IMR-90 (cell line): ENCODE measurements at regions not wholly inside any gene's neighbourhood (a gene's known extent, or its start where the extent isn't known, plus 50 kb on each side); places are given as distances from the start of the nearest gene placed in this dataset.

Experiments used
- ATAC-seq: fragments of 200-7000 bp; cut with Tn5 transposase; 2 replicates; pipeline ENCODE4 v1.9.1; 2020; ENCODE audit warnings: low read depth, mild to moderate bottlenecking, moderate library complexity
- BruUV-seq: library from RNA; stranded (reverse); fragments of 400-500 nt; replicated peaks from 2 replicates; lab custom pipeline; 2021; lab: Mats Ljungman, UMichigan
- CTCF ChIA-PET: fragments of 300-600 bp; formaldehyde crosslinking; extraction: SDS; loops from one replicate; lab custom pipeline; 2021; ENCODE audit warnings: antibody characterized with exemption; lab: Yijun Ruan, JAX
- POLR2A ChIA-PET: fragments of 300-600 bp; sonication (Branson Sonifier 250); formaldehyde crosslinking; loops from one replicate; lab custom pipeline; 2022; ENCODE audit warnings: antibody characterized with exemption; ENCODE audit not compliant: unreplicated experiment; lab: Charles Lee
- DNase-seq: peaks from one replicate; pipeline ENCODE4 v3.0.0; 2013
- H2AFZ ChIP-seq: replicated peaks from 2 replicates; pipeline ENCODE3; 2013; ENCODE audit warnings: low read length, mild to moderate bottlenecking; ENCODE audit not compliant: poor library complexity
- H2AK5ac ChIP-seq: 2 replicates; pipeline ENCODE4 v1.6.1; 2013; ENCODE audit warnings: low read depth, low read length, inconsistent platforms
- H2AK9ac ChIP-seq: replicated peaks from 2 replicates; pipeline ENCODE3; 2013; ENCODE audit warnings: mild to moderate bottlenecking, low read depth, low read length, moderate library complexity; ENCODE audit not compliant: poor library complexity
- H2BK120ac ChIP-seq: 2 replicates; pipeline ENCODE4 v1.6.1; 2013; ENCODE audit warnings: low read depth, low read length, inconsistent platforms
- H2BK15ac ChIP-seq: 3 replicates; pipeline ENCODE4 v1.6.1; 2013; ENCODE audit warnings: low read depth, low read length, inconsistent platforms
- H2BK20ac ChIP-seq: 2 replicates; pipeline ENCODE4 v1.6.1; 2013; ENCODE audit warnings: low read depth, mild to moderate bottlenecking, inconsistent platforms, low read length, moderate library complexity
- H2BK5ac ChIP-seq: 2 replicates; pipeline ENCODE4 v1.6.1; 2013; ENCODE audit warnings: mild to moderate bottlenecking, low read depth, low read length, inconsistent platforms; ENCODE audit not compliant: poor library complexity, severe bottlenecking
- H3K14ac ChIP-seq: replicated peaks from 2 replicates; pipeline ENCODE4 v1.6.1; 2013; ENCODE audit warnings: low read depth, low read length, inconsistent platforms
- H3K18ac ChIP-seq: 2 replicates; pipeline ENCODE4 v1.6.1; 2013; ENCODE audit warnings: low read depth, low read length, control low read depth
- H3K23ac ChIP-seq: 2 replicates; pipeline ENCODE4 v1.6.1; 2013; ENCODE audit warnings: low read depth, low read length, inconsistent platforms
- H3K27ac ChIP-seq: 2 replicates; pipeline ENCODE4 v1.5.1; 2013; ENCODE audit warnings: mild to moderate bottlenecking, control low read depth, low read length; ENCODE audit not compliant: insufficient read depth
- H3K27me3 ChIP-seq: 2 replicates; pipeline ENCODE4 v1.6.1; 2013; ENCODE audit warnings: low read length; ENCODE audit not compliant: control insufficient read depth, insufficient read depth
- H3K36me3 ChIP-seq: 2 replicates; pipeline ENCODE4 v1.6.1; 2013; ENCODE audit warnings: low read length, mixed read lengths; ENCODE audit not compliant: control insufficient read depth, insufficient read depth
- H3K4ac ChIP-seq: 2 replicates; pipeline ENCODE4 v1.6.1; 2013; ENCODE audit warnings: low read depth, low read length, inconsistent platforms
- H3K4me1 ChIP-seq: 2 replicates; pipeline ENCODE4 v1.6.1; 2013; ENCODE audit warnings: low read length, mixed read lengths; ENCODE audit not compliant: control insufficient read depth, insufficient read depth
- H3K4me2 ChIP-seq: 2 replicates; pipeline ENCODE4 v1.6.1; 2013; ENCODE audit warnings: low read depth, mild to moderate bottlenecking, control low read depth, low read length, moderate library complexity
- H3K4me3 ChIP-seq: 2 replicates; pipeline ENCODE4 v1.5.1; 2013; ENCODE audit warnings: low read depth, mild to moderate bottlenecking, control low read depth, low read length, moderate library complexity; ENCODE audit not compliant: insufficient read depth
- H3K56ac ChIP-seq: 2 replicates; pipeline ENCODE4 v1.6.1; 2013; ENCODE audit warnings: low read length, inconsistent platforms; ENCODE audit not compliant: insufficient read depth; ENCODE audit errors: extremely low read depth
- H3K79me1 ChIP-seq, 2 experiments: 2 replicates each; pipeline ENCODE4 v1.6.1; 2013; ENCODE audit warnings: low read length in 2 of 2, inconsistent platforms in 1 of 2, low read depth in 1 of 2
- H3K9ac ChIP-seq: 2 replicates; pipeline ENCODE4 v1.6.1; 2013; ENCODE audit warnings: low read depth, low read length, control low read depth
- H3K9me1 ChIP-seq: 2 replicates; pipeline ENCODE4 v1.6.1; 2013; ENCODE audit warnings: low read length, inconsistent platforms; ENCODE audit not compliant: insufficient read depth
- H3K9me3 ChIP-seq: 2 replicates; pipeline ENCODE4 v1.6.1; 2013; ENCODE audit warnings: low read length; ENCODE audit not compliant: control insufficient read depth, insufficient read depth
- H4K20me1 ChIP-seq: 2 replicates; pipeline ENCODE4 v1.6.1; 2013; ENCODE audit warnings: low read length, inconsistent platforms; ENCODE audit not compliant: insufficient read depth
- H4K5ac ChIP-seq: 2 replicates; pipeline ENCODE4 v1.6.1; 2013; ENCODE audit warnings: mild to moderate bottlenecking, low read depth, low read length, control low read depth
- H4K8ac ChIP-seq, 2 experiments: 2 replicates each; pipeline ENCODE4 v1.6.1; 2013; ENCODE audit warnings: low read depth in 2 of 2, low read length in 2 of 2, control low read depth in 1 of 2, inconsistent platforms in 1 of 2
- H4K91ac ChIP-seq: 2 replicates; pipeline ENCODE4 v1.6.1; 2013; ENCODE audit warnings: low read depth, low read length, inconsistent platforms; ENCODE audit not compliant: insufficient read depth
- MAFK ChIP-seq: IDR thresholded peaks from 2 replicates; pipeline ENCODE4 v1.6.1; 2012; ENCODE audit warnings: low read depth, low read length, improper control_type of control experiment
- WGBS, 2 experiments: methylation state at CpG; one replicate each; pipeline versions ENCODE4 v1.1.5 to v1.1.7; 2013; ENCODE audit warnings: missing lambda C conversion rate in 2 of 2; ENCODE audit not compliant: insufficient read length in 1 of 2; ENCODE audit errors: extremely low coverage in 2 of 2; 5-methylcytosine and 5-hydroxymethylcytosine counted together
- dilution Hi-C: fragments of 300-500 bp; cut with HindIII; formaldehyde crosslinking; loops from one replicate; pipeline ENCODE4 v1.14.3; 2018; ENCODE audit warnings: low sequenced_read_pairs; ENCODE audit not compliant: unreplicated experiment
- in situ Hi-C: fragments of 300-500 bp; cut with MboI; formaldehyde crosslinking; loops from 3 replicates; pipeline ENCODE4 v1.14.3; 2019; ENCODE audit warnings: low sequenced_read_pairs, inconsistent platforms, mixed read lengths
- intact Hi-C: fragments of 100-400 bp; cut with micrococcal nuclease; formaldehyde crosslinking; loops from 2 replicates; pipeline ENCODE4 v1.10.0; 2022

- Histone ChIP-seq H3K4ac (no peak overlapping the region), H3K4me1 (peaks cover 2% of the 10 kb centered on the region; the same call in 1 of the 2 replicates), H4K8ac (no peak overlapping the region), H3K9me1 (no peaks in the 10 kb centered on the region), H3K23ac (no peak overlapping the region), H3K9ac (no peak overlapping the region), H4K91ac (no peak overlapping the region), H2BK120ac (no peak overlapping the region), H4K5ac (no peak overlapping the region), H2AK9ac (no peak overlapping the region), H2AFZ (no peak overlapping the region), H2BK15ac (no peak overlapping the region), H3K56ac (no peak overlapping the region), H3K18ac (no peak overlapping the region), H3K27ac (no peak overlapping the region), H3K36me3 (no peaks in the 10 kb centered on the region), H3K14ac (no peak overlapping the region), H3K27me3 (peaks cover 8% of the 10 kb centered on the region), H2AK5ac (no peak overlapping the region), H3K4me3 (no peak overlapping the region), H2BK20ac (no peak overlapping the region), H4K20me1 (no peaks in the 10 kb centered on the region), H3K79me1 (no peaks in the 10 kb centered on the region), H3K9me3 (no peaks in the 10 kb centered on the region), H3K4me2 (no peak overlapping the region), H2BK5ac (no peak overlapping the region)
- in situ Hi-C loops (loop anchor here (10.0 to 25.0 kb wide), 2 partner anchors 1411 to 1648 kb away; no protein-coding TSS in a partner anchor), dilution Hi-C loops (no loop called here), intact Hi-C loops (loop anchor here (5.0 to 10.0 kb wide), 3 partner anchors 608 to 1683 kb away; no protein-coding TSS in a partner anchor)
- ATAC-seq (no peak), DNase-seq (no peak)
- ChIA-PET CTCF (no interaction called here), POLR2A (no interaction called here)
- no TSS peak for BruUV-seq
- TF ChIP-seq MAFK = no peak
- 67% methylated on average over 1 of the region's 16 CpGs; no CpG with 5 or more reads in 1 of the 2 experiments for WGBS, 2 experiments
Measured at GRCh38 chr2:204264085-204264553, 281.2 kb upstream of the PARD3B start.
